Sigmoid colon (tissue), 4 donors: ENCODE measurements at regions not wholly inside any gene's neighbourhood (a gene's known extent, or its start where the extent isn't known, plus 50 kb on each side); places are given as distances from the start of the nearest gene placed in this dataset.

Source experiments
- EP300 ChIP-seq, 4 donors: sonication (generic); formaldehyde crosslinking; IDR thresholded peaks; one replicate each; pipeline ENCODE4 v1.6.1; 2017; ENCODE audit warnings: antibody characterized with exemption in 4 of 4
- POLR2A ChIP-seq, 2 donors: fragments of 450-650 bp; IDR thresholded peaks; one replicate each; pipeline ENCODE4 v1.6.1; 2016; ENCODE audit warnings: antibody characterized with exemption in 2 of 2, mild to moderate bottlenecking in 2 of 2, moderate library complexity in 2 of 2
- POLR2AphosphoS5 ChIP-seq, 4 donors: sonication (generic); formaldehyde crosslinking; IDR thresholded peaks; one replicate each; pipeline ENCODE4 v1.6.1; 2017; ENCODE audit warnings: antibody characterized with exemption in 4 of 4
- TF ChIP-seq, protein P1 (sequence below), 4 experiments: fragments of 450-650 bp in 3 of 4; fragments of 200-600 bp in 1 of 4; IDR thresholded peaks; one replicate each; pipeline ENCODE4 v1.5.1; 2016 to 2019; ENCODE audit warnings: antibody characterized with exemption in 4 of 4, mild to moderate bottlenecking in 3 of 4, moderate library complexity in 2 of 4

DNA sequence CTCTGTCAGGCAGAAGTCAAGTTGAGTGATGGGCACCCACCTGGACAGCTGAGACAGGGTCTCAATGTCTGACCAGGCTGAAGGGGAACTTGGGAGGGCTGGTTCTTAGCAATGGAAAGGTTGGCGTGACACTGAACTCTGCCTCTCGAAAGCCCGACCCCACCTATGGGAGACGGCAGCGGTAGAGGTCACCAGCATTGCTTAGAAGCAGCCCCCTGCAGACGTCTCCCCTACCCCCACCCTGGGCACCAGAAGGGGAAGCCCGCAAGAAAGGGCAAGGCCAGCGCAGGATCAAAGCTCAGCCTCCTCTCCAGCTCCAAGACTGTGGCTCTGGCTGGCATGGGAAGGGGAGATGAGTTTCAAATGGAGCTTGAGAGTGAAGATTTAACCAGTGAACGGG lies 184.8 kb upstream of the LYSMD4 start:
- TF ChIP-seq, protein P1, sequence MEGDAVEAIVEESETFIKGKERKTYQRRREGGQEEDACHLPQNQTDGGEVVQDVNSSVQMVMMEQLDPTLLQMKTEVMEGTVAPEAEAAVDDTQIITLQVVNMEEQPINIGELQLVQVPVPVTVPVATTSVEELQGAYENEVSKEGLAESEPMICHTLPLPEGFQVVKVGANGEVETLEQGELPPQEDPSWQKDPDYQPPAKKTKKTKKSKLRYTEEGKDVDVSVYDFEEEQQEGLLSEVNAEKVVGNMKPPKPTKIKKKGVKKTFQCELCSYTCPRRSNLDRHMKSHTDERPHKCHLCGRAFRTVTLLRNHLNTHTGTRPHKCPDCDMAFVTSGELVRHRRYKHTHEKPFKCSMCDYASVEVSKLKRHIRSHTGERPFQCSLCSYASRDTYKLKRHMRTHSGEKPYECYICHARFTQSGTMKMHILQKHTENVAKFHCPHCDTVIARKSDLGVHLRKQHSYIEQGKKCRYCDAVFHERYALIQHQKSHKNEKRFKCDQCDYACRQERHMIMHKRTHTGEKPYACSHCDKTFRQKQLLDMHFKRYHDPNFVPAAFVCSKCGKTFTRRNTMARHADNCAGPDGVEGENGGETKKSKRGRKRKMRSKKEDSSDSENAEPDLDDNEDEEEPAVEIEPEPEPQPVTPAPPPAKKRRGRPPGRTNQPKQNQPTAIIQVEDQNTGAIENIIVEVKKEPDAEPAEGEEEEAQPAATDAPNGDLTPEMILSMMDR (IDR thresholded peaks at IDR 0.05), result no peak
- TF ChIP-seq POLR2AphosphoS5 (IDR thresholded peaks at IDR 0.05) (no peak), POLR2A (IDR thresholded peaks at IDR 0.05) (no peak), EP300 (IDR thresholded peaks at IDR 0.05) (no peak)
